Spleen (tissue), 11 donors: ENCODE measurements at regions not wholly inside any gene's neighbourhood (a gene's known extent, or its start where the extent isn't known, plus 50 kb on each side); places are given as distances from the start of the nearest gene placed in this dataset.

ENCODE experiments used
- DNase-seq: peaks from one replicate; pipeline ENCODE4 v3.0.0-alpha.2; 2020
- H3K27ac ChIP-seq, 8 donors: fragments of 200-600 bp; sonication (generic) in 7 of 8; 1 replicate in 4 of 8; 2 replicates in 4 of 8; pipeline versions ENCODE4 v1.5.0 to v1.8.0; 2016 to 2021; ENCODE audit warnings: inconsistent platforms in 4 of 8, mild to moderate bottlenecking in 4 of 8, moderate library complexity in 1 of 8
- H3K27me3 ChIP-seq, 7 donors: fragments of 200-600 bp; sonication (generic) in 6 of 7; replicated peaks in 1 of 7; 1 replicate in 4 of 7; 2 replicates in 3 of 7; pipeline versions ENCODE4 v1.5.0 to v1.8.0; 2016 to 2021; ENCODE audit warnings: inconsistent platforms in 3 of 7, mild to moderate bottlenecking in 1 of 7
- H3K36me3 ChIP-seq, 6 donors: fragments of 200-600 bp; sonication (generic) in 5 of 6; 1 replicate in 4 of 6; 2 replicates in 2 of 6; pipeline versions ENCODE4 v1.5.0 to v1.8.0; 2016 to 2021; ENCODE audit warnings: inconsistent platforms in 2 of 6
- H3K4me1 ChIP-seq, 6 donors: fragments of 200-600 bp; sonication (generic) in 5 of 6; 1 replicate in 3 of 6; 2 replicates in 3 of 6; pipeline versions ENCODE4 v1.5.0 to v1.8.0; 2016 to 2021; ENCODE audit warnings: inconsistent platforms in 3 of 6
- H3K4me3 ChIP-seq, 8 donors: fragments of 200-600 bp; sonication (generic) in 7 of 8; 1 replicate in 4 of 8; 2 replicates in 4 of 8; pipeline versions ENCODE4 v1.5.0 to v1.8.0; 2016 to 2021; ENCODE audit warnings: inconsistent platforms in 4 of 8, mild to moderate bottlenecking in 4 of 8, moderate library complexity in 2 of 8
- H3K9me3 ChIP-seq, 8 donors: fragments of 200-600 bp; sonication (generic) in 7 of 8; 1 replicate in 4 of 8; 2 replicates in 4 of 8; pipeline versions ENCODE4 v1.5.0 to v1.8.0; 2016 to 2021; ENCODE audit warnings: inconsistent platforms in 4 of 8
- CTCF ChIP-seq, 11 experiments: fragments of 200-600 bp in 7 of 11; fragments of 450-650 bp in 4 of 11; sonication (generic) in 4 of 11; IDR thresholded peaks in 8 of 11; conservative IDR thresholded peaks in 3 of 11; 1 replicate in 7 of 11; 2 replicates in 4 of 11; pipeline versions ENCODE4 v1.4.0 to v1.8.0; 2016 to 2021; ENCODE audit warnings: antibody characterized with exemption in 11 of 11, inconsistent platforms in 4 of 11, mild to moderate bottlenecking in 1 of 11
- POLR2A ChIP-seq, 3 donors: fragments of 450-650 bp; IDR thresholded peaks; one replicate each; pipeline ENCODE4 v1.5.1; 2017; ENCODE audit warnings: antibody characterized with exemption in 3 of 3, mild to moderate bottlenecking in 1 of 3
- POLR2AphosphoS5 ChIP-seq, 3 donors: sonication (generic); formaldehyde crosslinking; IDR thresholded peaks; one replicate each; pipeline ENCODE4 v1.5.1; 2017; ENCODE audit warnings: antibody characterized with exemption in 3 of 3
- WGBS, 5 donors: extraction: QIAGEN DNeasy Blood & Tissue Kit in 3 of 5; methylation state at CpG; one replicate each; pipeline versions ENCODE4 v1.1.5 to v1.1.7; 2013 to 2018; 5-methylcytosine and 5-hydroxymethylcytosine counted together
- intact Hi-C: fragments of 100-400 bp; cut with DNase I; formaldehyde crosslinking; loops from one replicate; pipeline ENCODE4 v1.15.0; 2023; ENCODE audit warnings: low total_unique reads
- donor health status: healthy with polysubstance abuse.
- donor health status: DM: no; HTN: no; CAD: no; lungs with moderate emphysema.
- donor health status: DM: no; HTN: no; CAD: no.
- donor health status: Bipolar disorder and iron deficiency.
- donor health status: healthy.
- donor health status: DM: no; HTN: no; CAD: no.
- donor health status: DM: yes; HTN: yes; CAD: no.

DNA sequence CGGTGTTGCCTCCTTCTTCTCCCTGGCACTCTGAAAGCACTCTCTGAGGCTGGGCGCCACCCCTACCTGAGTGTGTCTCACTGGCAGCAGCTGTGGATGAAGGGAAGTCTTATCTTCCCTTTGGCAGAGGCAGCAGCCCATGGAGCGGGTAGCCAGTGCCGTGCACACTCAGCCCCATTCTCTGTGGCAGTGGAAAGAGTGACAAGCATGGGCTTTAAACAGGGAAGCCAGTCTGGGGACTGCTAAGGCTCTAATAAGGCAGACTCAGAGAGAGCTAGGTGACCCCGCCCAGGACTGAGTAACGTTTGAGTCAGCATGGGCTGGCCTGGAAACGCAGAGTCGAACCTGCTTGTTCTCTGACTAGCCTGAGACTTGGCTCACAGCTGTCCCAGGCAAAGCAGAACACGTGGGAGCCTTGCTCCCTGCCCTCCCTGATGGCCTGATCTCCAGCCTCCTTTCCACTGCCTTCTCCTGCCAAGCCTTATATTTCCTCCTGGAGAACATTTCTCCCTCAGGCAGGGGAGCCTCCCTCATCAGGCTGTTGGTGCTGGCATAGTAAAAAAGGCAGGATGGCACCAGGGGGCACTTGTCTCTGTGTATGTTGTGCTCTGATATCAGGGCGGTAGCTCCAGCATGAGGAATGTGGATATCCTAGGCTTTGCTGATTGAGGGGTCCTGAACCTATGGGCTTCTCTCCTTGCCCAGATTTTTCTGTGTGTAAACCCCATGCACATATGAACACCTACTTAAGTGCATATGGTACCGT is 93.9 kb upstream of the LGALSL start:
- Histone ChIP-seq H3K4me1 (peaks cover 0 to 14% (median 5%) of the 10 kb centered on the region in 6 donors), H3K27me3 (peaks cover 0 to 19% (median 0%) of the 10 kb centered on the region in 7 donors), H3K36me3 (no peaks in the 10 kb centered on the region), H3K27ac (no peak overlapping the region), H3K9me3 (no peaks in the 10 kb centered on the region), H3K4me3 (no peak overlapping the region)
- WGBS, 5 donors, result 52 to 68% (median 60%) methylated on average over 7 to 11 of the region's 11 CpGs
- peak in 1 of 3 donors; percentile 9 for TF ChIP-seq POLR2AphosphoS5 (IDR thresholded peaks at IDR 0.05)
- no peak for TF ChIP-seq POLR2A (IDR thresholded peaks at IDR 0.05)
- intact Hi-C loops, result no loop called here
- DNase-seq, result no peak

- no peak for DNase-seq
- WGBS, 5 donors, result 86 to 89% (median 87%) methylated on average over 12 of the region's 12 CpGs
- H3K4me1 ChIP-seq, result peaks cover 0 to 14% (median 5%) of the 10 kb centered on the region in 6 donors
- intact Hi-C loops, result no loop called here
- H3K27ac ChIP-seq, result no peak overlapping the region
- peaks cover 0 to 19% (median 0%) of the 10 kb centered on the region in 7 donors for H3K27me3 ChIP-seq
- no peaks in the 10 kb centered on the region for H3K36me3 ChIP-seq
- no peak overlapping the region for H3K4me3 ChIP-seq
- TF ChIP-seq CTCF (IDR thresholded peaks at IDR 0.05 in 8 of 11, conservative IDR thresholded peaks at IDR 0.05 in 3 of 11) (no peak), POLR2A (IDR thresholded peaks at IDR 0.05) (no peak), POLR2AphosphoS5 (IDR thresholded peaks at IDR 0.05) (no peak)
- H3K9me3 ChIP-seq, result no peaks in the 10 kb centered on the region
Measured at GRCh38 chr2:64361151-64361938, 92.6 kb upstream of the LGALSL start.

- 75 to 100% (median 90%) methylated on average over 4 of the region's 4 CpGs for WGBS, 5 donors
- DNase-seq, result no peak
- Histone ChIP-seq H3K36me3 (no peaks in the 10 kb centered on the region), H3K9me3 (no peaks in the 10 kb centered on the region), H3K4me3 (no peak overlapping the region), H3K4me1 (peaks cover 0 to 14% (median 5%) of the 10 kb centered on the region in 6 donors), H3K27me3 (peaks cover 0 to 14% (median 0%) of the 10 kb centered on the region in 7 donors), H3K27ac (no peak overlapping the region)
- TF ChIP-seq POLR2A (IDR thresholded peaks at IDR 0.05), result no peak
- TF ChIP-seq POLR2AphosphoS5 (IDR thresholded peaks at IDR 0.05), result no peak
- no peak for TF ChIP-seq CTCF (IDR thresholded peaks at IDR 0.05 in 8 of 11, conservative IDR thresholded peaks at IDR 0.05 in 3 of 11)
- intact Hi-C loops, result no loop called here
Measured at GRCh38 chr2:64362562-64363026, 91.4 kb upstream of the LGALSL start.

DNA sequence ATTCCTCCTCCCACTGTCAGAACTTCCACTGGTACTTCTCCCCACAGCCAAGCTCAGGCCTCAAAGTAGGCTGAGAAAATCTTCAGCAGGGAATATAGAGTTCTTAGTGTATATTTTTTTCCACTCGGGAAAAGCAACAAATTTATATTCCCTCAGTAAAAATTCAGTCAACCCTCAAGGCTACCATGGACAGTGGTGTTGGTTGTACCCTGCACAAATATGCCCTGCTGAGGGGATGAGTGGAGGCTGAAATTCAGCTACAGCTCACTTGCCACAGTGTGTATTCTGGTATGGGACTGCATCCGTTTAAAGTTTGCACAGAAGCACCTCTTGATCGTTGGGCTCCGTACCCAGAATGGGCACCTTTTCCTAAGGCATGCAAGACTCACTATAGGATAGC is 90.8 kb upstream of the LGALSL start:
- intact Hi-C loops, result no loop called here
- 92 to 97% (median 97%) methylated on average over 4 of the region's 4 CpGs for WGBS, 5 donors
- TF ChIP-seq POLR2AphosphoS5 (IDR thresholded peaks at IDR 0.05) (no peak), POLR2A (IDR thresholded peaks at IDR 0.05) (no peak), CTCF (IDR thresholded peaks at IDR 0.05 in 8 of 11, conservative IDR thresholded peaks at IDR 0.05 in 3 of 11) (no peak)

More for the DNA sequence above, 90.8 kb upstream of the LGALSL start:
- no peak for DNase-seq
- H3K27ac ChIP-seq, result no peak overlapping the region
- peaks cover 0 to 14% (median 5%) of the 10 kb centered on the region in 6 donors for H3K4me1 ChIP-seq
- H3K36me3 ChIP-seq, result no peaks in the 10 kb centered on the region
- no peak overlapping the region for H3K4me3 ChIP-seq
- H3K9me3 ChIP-seq, result no peaks in the 10 kb centered on the region
- peaks cover 0 to 14% (median 0%) of the 10 kb centered on the region in 7 donors for H3K27me3 ChIP-seq
